HG03575 (cell line): ENCODE measurements at regions not wholly inside any gene's neighbourhood (a gene's known extent, or its start where the extent isn't known, plus 50 kb on each side); places are given as distances from the start of the nearest gene placed in this dataset.
"Not testable (repeated sequence)": the region's sequence is repeated elsewhere in the genome, so short reads cannot be mapped to it uniquely, and the experiment has no call there.

Experiments used
- ATAC-seq: cut with Tn5 transposase; IDR thresholded peaks from one replicate; pipeline ENCODE4 v1.9.1; 2021; ENCODE audit not compliant: unreplicated experiment, insufficient number of reproducible peaks, low FRiP score; ENCODE audit errors: extremely low read depth

GRCh38 chr2:35339211-35339610 lies 1016.4 kb upstream of the CRIM1 start:
- no peak for ATAC-seq

- no peak for ATAC-seq
Observed at GRCh38 chr2:35337922-35338321, 1017.7 kb upstream of the CRIM1 start.

GRCh38 chr2:35314049-35314448 lies 1041.5 kb upstream of the CRIM1 start:
- no peak for ATAC-seq

- no peak for ATAC-seq
Observed at GRCh38 chr2:35301369-35301768, 1054.2 kb upstream of the CRIM1 start.

GRCh38 chr2:35298493-35298892 lies 1057.1 kb upstream of the CRIM1 start:
- ATAC-seq = no peak

GRCh38 chr2:35297403-35297802 lies 1058.2 kb upstream of the CRIM1 start:
- no peak for ATAC-seq

GRCh38 chr2:35294636-35295263 lies 1060.8 kb upstream of the CRIM1 start:
- ATAC-seq = no peak

GRCh38 chr2:35293261-35293660 lies 1062.3 kb upstream of the CRIM1 start:
- no peak for ATAC-seq

GRCh38 chr2:35292199-35292598 lies 1063.4 kb upstream of the CRIM1 start:
- ATAC-seq = no peak

GRCh38 chr2:35281702-35282101 lies 1073.9 kb upstream of the CRIM1 start:
- ATAC-seq = no peak

GRCh38 chr2:35255826-35256225 lies 1099.8 kb upstream of the CRIM1 start:
- no peak for ATAC-seq

- ATAC-seq = no peak
Observed at GRCh38 chr2:35251156-35251555, 1104.4 kb upstream of the CRIM1 start.

- no peak for ATAC-seq
Observed at GRCh38 chr2:35246702-35247101, 1108.9 kb upstream of the CRIM1 start.

- ATAC-seq = no peak
Observed at GRCh38 chr2:35228584-35228983, 1127.0 kb upstream of the CRIM1 start.

- ATAC-seq = no peak
Observed at GRCh38 chr2:35220461-35220860, 1135.1 kb upstream of the CRIM1 start.

- no peak for ATAC-seq
Observed at GRCh38 chr2:35204881-35205280, 1150.7 kb upstream of the CRIM1 start.

- no peak for ATAC-seq
Observed at GRCh38 chr2:35204323-35204722, 1151.3 kb upstream of the CRIM1 start.

- ATAC-seq = no peak
Observed at GRCh38 chr2:35199298-35199697, 1156.3 kb upstream of the CRIM1 start.

- no peak for ATAC-seq
Observed at GRCh38 chr2:35185861-35186412, 1169.6 kb upstream of the CRIM1 start.

- ATAC-seq = no peak
Observed at GRCh38 chr2:35184471-35184870, 1171.1 kb upstream of the CRIM1 start.

GRCh38 chr2:35176726-35177125 lies 1178.9 kb upstream of the CRIM1 start:
- not testable (repeated sequence) for ATAC-seq
